Epithelial cell of prostate (primary cell): ENCODE measurements at regions not wholly inside any gene's neighbourhood (a gene's known extent, or its start where the extent isn't known, plus 50 kb on each side); places are given as distances from the start of the nearest gene placed in this dataset.
"Not testable (repeated sequence)": the region's sequence is repeated elsewhere in the genome, so short reads cannot be mapped to it uniquely, and the experiment has no call there.

Experiments used
- DNase-seq: peaks from one replicate; pipeline ENCODE4 v3.0.0-alpha.2; 2011; ENCODE audit warnings: low read depth, low spot score
- H3K27ac ChIP-seq: fragments of 450-650 bp; 2 replicates; pipeline ENCODE4 v1.5.1; 2017; ENCODE audit warnings: mild to moderate bottlenecking

GRCh38 chr6:27565839-27566779 is 93.2 kb upstream of the ZNF184 start:
- no peak overlapping the region for H3K27ac ChIP-seq
- no peak for DNase-seq

GRCh38 chr6:27562027-27562410 is 89.1 kb upstream of the ZNF184 start:
- no peak for DNase-seq
- H3K27ac ChIP-seq, result no peak overlapping the region

GRCh38 chr6:27558028-27558724 is 85.3 kb upstream of the ZNF184 start:
- no peak for DNase-seq
- H3K27ac ChIP-seq, result no peak overlapping the region

GRCh38 chr6:27556406-27556805 is 83.5 kb upstream of the ZNF184 start:
- no peak for DNase-seq
- H3K27ac ChIP-seq, result no peak overlapping the region

GRCh38 chr6:27553123-27553904 is 80.4 kb upstream of the ZNF184 start:
- peak overlapping the region; percentile 7 for H3K27ac ChIP-seq
- no peak for DNase-seq

- no peak overlapping the region for H3K27ac ChIP-seq
- DNase-seq, result no peak
These were observed 78.7 kb upstream of the ZNF184 start for GRCh38 chr6:27551607-27552006.

- no peak for DNase-seq
- H3K27ac ChIP-seq, result no peak overlapping the region
These were observed 77.8 kb upstream of the ZNF184 start for GRCh38 chr6:27550692-27551091.

- DNase-seq, H3K27ac ChIP-seq: not testable (repeated sequence)
These were observed 76.3 kb upstream of the ZNF184 start for GRCh38 chr6:27549241-27549598.

- H3K27ac ChIP-seq, result peak overlapping the region; percentile 22
- DNase-seq, result no peak
These were observed 74.5 kb upstream of the ZNF184 start for GRCh38 chr6:27547157-27548075.

- H3K27ac ChIP-seq, result no peak overlapping the region
- DNase-seq, result no peak
These were observed 73.6 kb upstream of the ZNF184 start for GRCh38 chr6:27546522-27546921.

GRCh38 chr6:27545271-27546046 is 72.6 kb upstream of the ZNF184 start:
- peak; percentile 63 for DNase-seq
- peak overlapping the region; percentile 47 for H3K27ac ChIP-seq

GRCh38 chr6:27544612-27545260 is 71.8 kb upstream of the ZNF184 start:
- DNase-seq, result no peak
- H3K27ac ChIP-seq, result peak overlapping the region; percentile 47

GRCh38 chr6:27544135-27544534 is 71.2 kb upstream of the ZNF184 start:
- H3K27ac ChIP-seq, result peak overlapping the region; percentile 47
- not testable (repeated sequence) for DNase-seq

GRCh38 chr6:27542485-27542884 is 69.6 kb upstream of the ZNF184 start:
- H3K27ac ChIP-seq, result no peak overlapping the region
- DNase-seq, result no peak

GRCh38 chr6:27541933-27542297 is 69.0 kb upstream of the ZNF184 start:
- H3K27ac ChIP-seq, result no peak overlapping the region
- DNase-seq, result no peak

GRCh38 chr6:27541212-27541932 is 68.5 kb upstream of the ZNF184 start:
- H3K27ac ChIP-seq, result no peak overlapping the region
- no peak for DNase-seq

GRCh38 chr6:27539551-27539950 is 66.6 kb upstream of the ZNF184 start:
- no peak for DNase-seq
- no peak overlapping the region for H3K27ac ChIP-seq
